Stimulated activated CD4-positive, alpha-beta T cell treated with anti-CD3 and anti-CD28 coated beads, TNF-alpha, amount 100 ng/mL, for 48 hours (primary cell): ENCODE measurements at regions not wholly inside any gene's neighbourhood (a gene's known extent, or its start where the extent isn't known, plus 50 kb on each side); places are given as distances from the start of the nearest gene placed in this dataset.
"Not testable (repeated sequence)": the region's sequence is repeated elsewhere in the genome, so short reads cannot be mapped to it uniquely, and the experiment has no call there.

Source experiments
- DNase-seq, 3 donors: peaks; one replicate each; pipeline ENCODE4 v3.0.0-alpha.2; 2020; ENCODE audit warnings: low read depth in 3 of 3

DNA sequence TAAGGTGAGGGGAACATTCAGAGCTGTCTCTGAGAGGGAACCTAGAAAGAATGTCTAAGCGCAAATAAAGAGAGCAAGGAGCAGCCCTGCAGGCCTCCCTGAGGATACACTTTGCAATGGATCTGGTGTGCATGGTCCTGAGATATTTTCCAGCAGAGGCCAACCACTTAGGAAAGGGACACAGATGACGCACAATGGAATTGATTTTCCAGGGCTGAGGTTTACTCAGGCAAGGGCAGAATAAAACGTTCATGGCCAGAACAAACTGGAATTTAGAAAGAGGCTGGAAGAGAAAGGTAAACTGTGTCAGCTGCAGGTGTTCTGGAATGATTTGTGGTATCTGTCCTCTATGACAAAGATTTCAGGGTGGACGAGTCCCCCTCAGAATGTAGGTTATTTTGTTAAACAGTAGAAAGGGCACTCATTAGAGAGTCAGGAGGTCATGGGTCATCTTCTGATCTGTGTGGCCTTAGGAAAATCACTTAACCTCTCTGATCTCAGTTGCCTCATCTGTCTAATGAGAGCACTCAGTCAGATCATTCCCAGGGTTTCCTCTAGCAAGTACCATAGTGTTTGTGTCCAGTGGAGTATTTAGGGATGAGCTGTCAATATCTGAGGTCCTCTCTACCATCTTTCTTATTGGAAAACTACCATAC is 61.8 kb upstream of the PGBD5 start:
- no peak for DNase-seq

DNA sequence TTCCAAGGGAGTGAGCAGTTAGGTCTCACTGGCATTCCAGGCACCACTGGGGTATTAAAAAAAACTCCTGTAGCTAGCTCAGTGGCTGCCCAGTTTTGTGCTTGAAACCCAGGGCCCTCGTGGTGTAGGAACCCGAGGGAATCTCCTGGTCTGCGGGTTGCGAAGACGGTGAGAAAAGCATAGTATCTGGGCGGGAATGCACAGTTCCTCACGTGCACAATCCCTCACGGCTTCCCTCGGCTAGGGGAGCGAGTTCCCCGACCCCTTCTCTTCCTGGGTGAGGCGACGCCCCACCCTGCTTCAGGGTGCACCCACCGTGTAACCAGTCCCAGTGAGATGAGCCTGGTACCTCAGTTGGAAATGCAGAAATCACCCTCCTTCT is 50.5 kb upstream of the PGBD5 start:
- no peak for DNase-seq

DNA sequence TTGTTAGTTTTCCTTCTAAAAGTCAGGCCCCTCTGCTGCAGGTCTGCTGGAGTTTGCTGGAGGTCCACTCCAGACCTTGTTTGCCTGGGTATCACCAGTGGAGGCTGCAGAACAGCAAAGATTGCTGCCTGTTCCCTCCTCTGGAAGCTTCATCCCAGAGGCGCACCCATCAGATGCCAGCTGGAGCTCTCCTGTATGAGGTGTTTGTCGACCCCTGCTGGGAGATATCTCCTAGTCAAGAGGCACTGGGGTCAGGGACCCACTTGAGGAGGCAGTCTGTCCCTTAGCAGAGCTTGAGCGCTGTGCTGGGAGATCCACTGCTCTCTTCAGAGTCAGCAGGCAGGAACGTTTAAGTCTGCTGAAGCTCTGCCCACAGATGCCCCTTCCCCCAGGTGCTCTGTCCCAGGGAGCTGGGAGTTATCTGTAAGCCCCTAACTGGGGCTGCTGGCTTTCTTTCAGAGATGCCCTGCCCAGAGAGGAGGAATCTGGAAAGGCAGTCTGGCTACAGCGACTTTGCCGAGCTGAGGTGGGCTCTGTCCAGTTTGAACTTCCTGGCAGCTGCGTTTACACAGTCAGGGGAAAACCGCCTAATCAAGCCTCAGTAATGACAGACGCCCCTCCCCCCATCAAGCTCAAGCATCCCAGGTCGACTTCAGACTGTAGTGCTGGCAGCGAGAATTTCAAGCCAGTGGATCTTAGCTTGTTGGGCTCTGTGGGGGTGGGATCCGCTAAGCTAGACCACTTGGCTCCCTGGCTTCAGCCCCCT is 49.9 kb upstream of the PGBD5 start:
- not testable (repeated sequence) for DNase-seq
